MCF 10A (cell line): ENCODE measurements at regions not wholly inside any gene's neighbourhood (a gene's known extent, or its start where the extent isn't known, plus 50 kb on each side); places are given as distances from the start of the nearest gene placed in this dataset.
A peak's percentile ranks its signal among the peaks of the same experiment; 100 is the strongest.

Source experiments
- BruUV-seq: library from RNA; stranded (reverse); fragments of 400-500 nt; replicated peaks from 2 replicates; lab custom pipeline; 2021; lab: Mats Ljungman, UMichigan
- CTCF ChIA-PET: fragments of 300-600 bp; sonication (Branson Sonifier 250); formaldehyde crosslinking; extraction: SDS; loops from one replicate; lab custom pipeline; 2021; ENCODE audit warnings: antibody characterized with exemption, inconsistent platforms; lab: Yijun Ruan, JAX
- POLR2A ChIA-PET: fragments of 300-600, 350-650 bp; sonication (Branson Sonifier 250); formaldehyde crosslinking; extraction: SDS; loops from one replicate; lab custom pipeline; 2020; ENCODE audit warnings: antibody characterized with exemption, inconsistent platforms; lab: Yijun Ruan, JAX
- DNase-seq: peaks from one replicate; pipeline ENCODE4 v3.0.0-alpha.2; 2018; ENCODE audit not compliant: unreplicated experiment
- H3K27ac Mint-ChIP-seq: one replicate; pipeline ENCODE4 v1.8.0; 2022; ENCODE audit warnings: mild to moderate bottlenecking, low read depth, mixed read lengths; ENCODE audit not compliant: unreplicated experiment
- H3K27me3 Mint-ChIP-seq: one replicate; pipeline ENCODE4 v1.8.0; 2022; ENCODE audit warnings: mixed read lengths; ENCODE audit not compliant: insufficient read depth, unreplicated experiment
- H3K36me3 Mint-ChIP-seq: one replicate; pipeline ENCODE4 v1.8.0; 2022; ENCODE audit warnings: mild to moderate bottlenecking, moderate library complexity, mixed read lengths; ENCODE audit not compliant: insufficient read depth, unreplicated experiment
- H3K4me1 Mint-ChIP-seq: one replicate; pipeline ENCODE4 v1.8.0; 2022; ENCODE audit warnings: mixed read lengths; ENCODE audit not compliant: insufficient read depth, unreplicated experiment
- H3K4me3 Mint-ChIP-seq: one replicate; pipeline ENCODE4 v1.8.0; 2022; ENCODE audit warnings: mild to moderate bottlenecking, moderate library complexity, mixed read lengths; ENCODE audit not compliant: unreplicated experiment
- H3K9me3 Mint-ChIP-seq: one replicate; pipeline ENCODE4 v1.8.0; 2022; ENCODE audit warnings: mixed read lengths; ENCODE audit not compliant: unreplicated experiment
- CTCF ChIP-seq: fragments of 200-600 bp; IDR thresholded peaks from one replicate; pipeline ENCODE4 v1.8.0; 2022; ENCODE audit warnings: antibody characterized with exemption, mild to moderate bottlenecking; ENCODE audit not compliant: unreplicated experiment
- intact Hi-C: fragments of 100-400 bp; cut with micrococcal nuclease; formaldehyde crosslinking; loops from 2 replicates; pipeline ENCODE4 v1.14.1; 2022

- DNase-seq: no peak
- peaks cover 27% of the 10 kb centered on the region for H3K27me3 Mint-ChIP-seq
- POLR2A ChIA-PET: interaction anchor here (1.3 kb wide), 1 partner anchor 18 kb away, joined by 3 read pairs; no protein-coding TSS in a partner anchor
- no TSS peak for BruUV-seq
- no peaks in the 10 kb centered on the region for H3K9me3 Mint-ChIP-seq
- no peak for TF ChIP-seq CTCF
- H3K4me1 Mint-ChIP-seq: peaks cover 8% of the 10 kb centered on the region
- no peaks in the 10 kb centered on the region for H3K36me3 Mint-ChIP-seq
- intact Hi-C loops: no loop called here
- no peak overlapping the region for H3K27ac Mint-ChIP-seq
- no peak overlapping the region for H3K4me3 Mint-ChIP-seq
- CTCF ChIA-PET: interaction anchor here (0.8 kb wide), 1 partner anchor 26 kb away, joined by 3 read pairs; no protein-coding TSS in a partner anchor
These were observed 231.1 kb upstream of the AGAP1 start for GRCh38 chr2:235262750-235263149.

- peak overlapping the region; percentile 65 for H3K4me3 Mint-ChIP-seq
- peaks cover 8% of the 10 kb centered on the region for H3K4me1 Mint-ChIP-seq
- H3K9me3 Mint-ChIP-seq: no peaks in the 10 kb centered on the region
- peak overlapping the region; percentile 67 for H3K27ac Mint-ChIP-seq
- H3K27me3 Mint-ChIP-seq: peaks cover 27% of the 10 kb centered on the region
- BruUV-seq: no TSS peak
- ChIA-PET CTCF (interaction anchor here (0.6 to 0.8 kb wide), 2 partner anchors 10 to 25 kb away, joined by 3 to 4 read pairs; no protein-coding TSS in a partner anchor), POLR2A (interaction anchor here (0.5 to 1.3 kb wide), 4 partner anchors 17 to 1271 kb away, joined by 3 read pairs; no protein-coding TSS in a partner anchor)
- H3K36me3 Mint-ChIP-seq: no peaks in the 10 kb centered on the region
- no peak for TF ChIP-seq CTCF
- peak; percentile 91 for DNase-seq
- intact Hi-C loops: no loop called here
These were observed 230.4 kb upstream of the AGAP1 start for GRCh38 chr2:235263205-235264120.

- peaks cover 8% of the 10 kb centered on the region for H3K4me1 Mint-ChIP-seq
- POLR2A ChIA-PET: interaction anchor here (0.5 to 0.9 kb wide), 3 partner anchors 18 to 1271 kb away, joined by 3 read pairs; no protein-coding TSS in a partner anchor
- DNase-seq: peak; percentile 18
- H3K9me3 Mint-ChIP-seq: no peaks in the 10 kb centered on the region
- H3K27ac Mint-ChIP-seq: no peak overlapping the region
- H3K36me3 Mint-ChIP-seq: no peaks in the 10 kb centered on the region
- CTCF ChIA-PET: interaction anchor here (0.6 kb wide), 1 partner anchor 9 kb away, joined by 4 read pairs; no protein-coding TSS in a partner anchor
- BruUV-seq: no TSS peak
- H3K27me3 Mint-ChIP-seq: peaks cover 27% of the 10 kb centered on the region
- peak overlapping the region; percentile 65 for H3K4me3 Mint-ChIP-seq
- intact Hi-C loops: no loop called here
- TF ChIP-seq CTCF: no peak
These were observed 229.7 kb upstream of the AGAP1 start for GRCh38 chr2:235264121-235264493.

- no peak for DNase-seq
- ChIA-PET CTCF (interaction anchor here (0.6 kb wide), 1 partner anchor 18 kb away, joined by 4 read pairs; no protein-coding TSS in a partner anchor), POLR2A (interaction anchor here (0.9 kb wide), 1 partner anchor 18 kb away, joined by 3 read pairs; no protein-coding TSS in a partner anchor)
- no peak for TF ChIP-seq CTCF
- Mint-ChIP-seq H3K9me3 (no peaks in the 10 kb centered on the region), H3K4me1 (peaks cover 8% of the 10 kb centered on the region), H3K4me3 (no peak overlapping the region), H3K27me3 (peaks cover 27% of the 10 kb centered on the region), H3K36me3 (no peaks in the 10 kb centered on the region), H3K27ac (no peak overlapping the region)
- no TSS peak for BruUV-seq
- intact Hi-C loops: no loop called here
These were observed 229.3 kb upstream of the AGAP1 start for GRCh38 chr2:235264512-235264911.
